HCT116 (cell line): ENCODE measurements at regions not wholly inside any gene's neighbourhood (a gene's known extent, or its start where the extent isn't known, plus 50 kb on each side); places are given as distances from the start of the nearest gene placed in this dataset.

ENCODE experiments used
- ATAC-seq: fragments of 200-7000 bp; cut with Tn5 transposase; 2 replicates; pipeline ENCODE4 v1.9.1; 2020; ENCODE audit warnings: mild to moderate bottlenecking, moderate library complexity
- BruUV-seq: library from RNA; stranded (reverse); fragments of 400-500 nt; replicated peaks from 2 replicates; lab custom pipeline; 2021; lab: Mats Ljungman, UMichigan
- CTCF ChIA-PET: fragments of 300-600 bp; sonication (Branson Sonifier 250); formaldehyde crosslinking; loops from one replicate; lab custom pipeline; 2021; ENCODE audit warnings: antibody characterized with exemption; lab: Charles Lee
- POLR2A ChIA-PET: fragments of 300-600, 350-600 bp; sonication (Branson Sonifier 250); formaldehyde crosslinking; loops from one replicate; lab custom pipeline; 2021; ENCODE audit warnings: antibody characterized with exemption; lab: Charles Lee
- RAD21 ChIA-PET, 2 experiments: fragments of 300-600 bp; sonication (Branson Sonifier 250); formaldehyde crosslinking; loops; one replicate each; lab custom pipeline; 2023; ENCODE audit warnings: low total read pairs in 2 of 2; ENCODE audit not compliant: uncharacterized antibody in 2 of 2, unreplicated experiment in 2 of 2, low non-redundant PET in 1 of 2; lab: Charles Lee
- DNase-seq: peaks from one replicate; pipeline ENCODE4 v3.0.0-alpha.2; 2010; ENCODE audit warnings: low read depth, low spot score
- H2AFZ ChIP-seq: fragments of 200-600 bp; shearing (Covaris generic), sonication (generic); 2 replicates; pipeline ENCODE4 v1.6.1; 2017; ENCODE audit warnings: low read depth, mixed run types, mixed read lengths, antibody characterized with exemption, low read length; ENCODE audit not compliant: poor library complexity, severe bottlenecking
- H3K27ac ChIP-seq: 2 replicates; pipeline ENCODE4 v1.5.1; 2012; ENCODE audit warnings: low read depth, low read length
- H3K27me3 ChIP-seq: fragments of 200-600 bp; sonication (generic); 2 replicates; pipeline ENCODE4 v1.6.1; 2016; ENCODE audit warnings: mixed run types, low read length, mixed read lengths; ENCODE audit not compliant: insufficient read depth
- H3K36me3 ChIP-seq, 2 experiments: fragments of 200-500 bp in 1 of 2; fragments of 200-600 bp in 1 of 2; sonication (Bioruptor generic) in 1 of 2; sonication (generic) in 1 of 2; 2 replicates each; pipeline versions ENCODE4 v1.5.1 to v1.6.1; 2014 to 2016; ENCODE audit warnings: low read length in 2 of 2, inconsistent platforms in 1 of 2, mixed read lengths in 1 of 2, mixed run types in 1 of 2; ENCODE audit not compliant: insufficient read depth in 2 of 2, control insufficient read depth in 1 of 2
- H3K4me1 ChIP-seq, 2 experiments: fragments of 200-600 bp in 1 of 2; sonication (generic) in 1 of 2; 2 replicates each; pipeline versions ENCODE4 v1.5.1 to v1.6.1; 2012 to 2017; ENCODE audit warnings: low read length in 2 of 2, inconsistent platforms in 1 of 2, mild to moderate bottlenecking in 1 of 2, mixed read lengths in 1 of 2, mixed run types in 1 of 2, moderate library complexity in 1 of 2; ENCODE audit not compliant: insufficient read depth in 2 of 2, control insufficient read depth in 1 of 2
- H3K4me2 ChIP-seq: fragments of 200-600 bp; sonication (generic); 2 replicates; pipeline ENCODE4 v1.6.1; 2017; ENCODE audit warnings: mixed run types, low read length, mixed read lengths
- H3K4me3 ChIP-seq, 2 experiments: fragments of 200-600 bp in 1 of 2; sonication (generic) in 1 of 2; replicated peaks in 1 of 2; 2 replicates each; pipeline ENCODE4 v1.5.1; 2011 to 2016; ENCODE audit warnings: low read length in 2 of 2, control low read depth in 1 of 2, low read depth in 1 of 2, mild to moderate bottlenecking in 1 of 2, mixed read lengths in 1 of 2, mixed run types in 1 of 2
- H3K79me2 ChIP-seq: fragments of 200-600 bp; sonication (generic); 2 replicates; pipeline ENCODE4 v1.6.1; 2017; ENCODE audit warnings: mild to moderate bottlenecking, mixed run types, low read length, moderate library complexity, mixed read lengths; ENCODE audit not compliant: insufficient read depth
- H3K9ac ChIP-seq: fragments of 200-600 bp; sonication (generic); 2 replicates; pipeline ENCODE4 v1.6.1; 2016; ENCODE audit warnings: low read length, mixed read lengths
- H3K9me2 ChIP-seq: fragments of 200-600 bp; sonication (generic), shearing (Covaris generic); 2 replicates; pipeline ENCODE4 v1.6.1; 2017; ENCODE audit warnings: mixed run types, mild to moderate bottlenecking, moderate library complexity; ENCODE audit not compliant: insufficient read depth
- H3K9me3 ChIP-seq, 2 experiments: fragments of 200-500 bp in 1 of 2; fragments of 200-600 bp in 1 of 2; sonication (Bioruptor generic) in 1 of 2; sonication (generic) in 1 of 2; 2 replicates each; pipeline ENCODE4 v1.6.1; 2014 to 2017; ENCODE audit warnings: low read length in 2 of 2, mixed read lengths in 2 of 2, inconsistent platforms in 1 of 2, low read depth in 1 of 2, mild to moderate bottlenecking in 1 of 2, mixed run types in 1 of 2, moderate library complexity in 1 of 2; ENCODE audit not compliant: control insufficient read depth in 1 of 2, insufficient read depth in 1 of 2
- H4K20me1 ChIP-seq: fragments of 200-600 bp; sonication (generic), shearing (Covaris generic); 2 replicates; pipeline ENCODE4 v1.6.1; 2017; ENCODE audit warnings: mixed run types, mild to moderate bottlenecking, moderate library complexity; ENCODE audit not compliant: insufficient read depth
- EGR1 ChIP-seq: IDR thresholded peaks from 2 replicates; pipeline ENCODE4 v1.6.1; 2012; ENCODE audit warnings: low read depth
- RAD21 ChIP-seq: IDR thresholded peaks from 2 replicates; pipeline ENCODE4 v1.6.1; 2012; ENCODE audit warnings: low read depth, mild to moderate bottlenecking
- ZNF274 ChIP-seq: fragments of 200-500 bp; sonication (Bioruptor generic); IDR thresholded peaks from 2 replicates; pipeline ENCODE4 v1.6.1; 2014; ENCODE audit warnings: mild to moderate bottlenecking, low read depth, low read length, inconsistent platforms
- intact Hi-C: fragments of 100-400 bp; cut with micrococcal nuclease; formaldehyde crosslinking; loops from 2 replicates; pipeline ENCODE4 v1.10.0; 2022
- TF ChIP-seq, protein P1 (sequence below), 3 experiments: fragments of 200-600 bp in 1 of 3; sonication (generic) in 1 of 3; IDR thresholded peaks in 2 of 3; conservative IDR thresholded peaks in 1 of 3; 2 replicates each; pipeline ENCODE4 v1.5.1; 2012 to 2017; ENCODE audit warnings: low read depth in 2 of 3, low read length in 2 of 3, antibody characterized with exemption in 1 of 3, borderline replicate concordance in 1 of 3, control low read depth in 1 of 3, mild to moderate bottlenecking in 1 of 3, mixed read lengths in 1 of 3, mixed run types in 1 of 3, moderate library complexity in 1 of 3; ENCODE audit not compliant: insufficient read depth in 1 of 3
- TF ChIP-seq, protein P2 (sequence below): IDR thresholded peaks from 2 replicates; pipeline ENCODE4 v1.6.1; 2012; ENCODE audit warnings: low read depth

DNA sequence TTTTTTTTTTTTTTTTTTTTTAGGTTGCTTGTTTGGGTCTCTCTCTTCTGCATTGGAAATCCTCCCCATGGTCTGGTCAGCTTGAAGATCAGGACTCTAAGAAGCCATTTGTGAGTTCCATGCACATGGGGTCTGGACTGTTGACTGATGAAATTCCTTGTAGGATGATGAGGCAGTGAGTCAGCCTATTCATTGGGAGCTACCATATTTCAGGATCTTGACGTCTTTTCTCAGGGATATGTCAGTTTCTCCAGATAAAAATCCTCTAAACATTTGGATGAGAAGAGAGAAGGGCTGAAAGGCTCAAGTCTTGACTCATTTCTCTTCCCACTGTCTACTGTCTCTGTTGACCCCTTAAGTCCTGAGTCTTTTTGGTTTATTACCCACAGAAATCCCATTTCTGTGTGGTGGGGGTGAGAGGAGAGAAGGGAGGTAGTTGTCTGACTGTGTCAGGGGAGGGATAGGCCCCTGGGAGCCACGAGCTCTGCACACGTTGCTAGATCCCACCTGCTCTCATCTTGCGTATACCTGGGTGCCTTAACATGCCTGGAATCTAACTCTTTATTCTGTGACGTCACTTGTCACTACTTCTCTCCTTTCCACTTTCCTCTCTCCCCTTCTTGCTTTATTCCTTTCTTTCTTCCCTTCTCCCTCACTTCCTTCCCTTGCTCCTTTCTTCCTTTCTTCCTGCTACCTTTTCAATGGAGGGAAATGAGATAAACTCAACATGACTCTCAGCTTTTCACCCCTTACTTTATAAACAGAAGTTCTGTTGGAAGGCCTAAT is 333.1 kb upstream of the XYLT1 start:
- no peak for TF ChIP-seq EGR1
- TF ChIP-seq RAD21 = no peak
- TF ChIP-seq ZNF274 = no peak
- TF ChIP-seq, protein P1, sequence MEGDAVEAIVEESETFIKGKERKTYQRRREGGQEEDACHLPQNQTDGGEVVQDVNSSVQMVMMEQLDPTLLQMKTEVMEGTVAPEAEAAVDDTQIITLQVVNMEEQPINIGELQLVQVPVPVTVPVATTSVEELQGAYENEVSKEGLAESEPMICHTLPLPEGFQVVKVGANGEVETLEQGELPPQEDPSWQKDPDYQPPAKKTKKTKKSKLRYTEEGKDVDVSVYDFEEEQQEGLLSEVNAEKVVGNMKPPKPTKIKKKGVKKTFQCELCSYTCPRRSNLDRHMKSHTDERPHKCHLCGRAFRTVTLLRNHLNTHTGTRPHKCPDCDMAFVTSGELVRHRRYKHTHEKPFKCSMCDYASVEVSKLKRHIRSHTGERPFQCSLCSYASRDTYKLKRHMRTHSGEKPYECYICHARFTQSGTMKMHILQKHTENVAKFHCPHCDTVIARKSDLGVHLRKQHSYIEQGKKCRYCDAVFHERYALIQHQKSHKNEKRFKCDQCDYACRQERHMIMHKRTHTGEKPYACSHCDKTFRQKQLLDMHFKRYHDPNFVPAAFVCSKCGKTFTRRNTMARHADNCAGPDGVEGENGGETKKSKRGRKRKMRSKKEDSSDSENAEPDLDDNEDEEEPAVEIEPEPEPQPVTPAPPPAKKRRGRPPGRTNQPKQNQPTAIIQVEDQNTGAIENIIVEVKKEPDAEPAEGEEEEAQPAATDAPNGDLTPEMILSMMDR (IDR thresholded peaks at IDR 0.05 in 2 of 3, conservative IDR thresholded peaks at IDR 0.05 in 1 of 3; ENCODE audit: borderline replicate concordance in 1 of 3, insufficient read depth in 1 of 3, low read depth in 2 of 3, low read length in 2 of 3) = no peak
- TF ChIP-seq, protein P2, sequence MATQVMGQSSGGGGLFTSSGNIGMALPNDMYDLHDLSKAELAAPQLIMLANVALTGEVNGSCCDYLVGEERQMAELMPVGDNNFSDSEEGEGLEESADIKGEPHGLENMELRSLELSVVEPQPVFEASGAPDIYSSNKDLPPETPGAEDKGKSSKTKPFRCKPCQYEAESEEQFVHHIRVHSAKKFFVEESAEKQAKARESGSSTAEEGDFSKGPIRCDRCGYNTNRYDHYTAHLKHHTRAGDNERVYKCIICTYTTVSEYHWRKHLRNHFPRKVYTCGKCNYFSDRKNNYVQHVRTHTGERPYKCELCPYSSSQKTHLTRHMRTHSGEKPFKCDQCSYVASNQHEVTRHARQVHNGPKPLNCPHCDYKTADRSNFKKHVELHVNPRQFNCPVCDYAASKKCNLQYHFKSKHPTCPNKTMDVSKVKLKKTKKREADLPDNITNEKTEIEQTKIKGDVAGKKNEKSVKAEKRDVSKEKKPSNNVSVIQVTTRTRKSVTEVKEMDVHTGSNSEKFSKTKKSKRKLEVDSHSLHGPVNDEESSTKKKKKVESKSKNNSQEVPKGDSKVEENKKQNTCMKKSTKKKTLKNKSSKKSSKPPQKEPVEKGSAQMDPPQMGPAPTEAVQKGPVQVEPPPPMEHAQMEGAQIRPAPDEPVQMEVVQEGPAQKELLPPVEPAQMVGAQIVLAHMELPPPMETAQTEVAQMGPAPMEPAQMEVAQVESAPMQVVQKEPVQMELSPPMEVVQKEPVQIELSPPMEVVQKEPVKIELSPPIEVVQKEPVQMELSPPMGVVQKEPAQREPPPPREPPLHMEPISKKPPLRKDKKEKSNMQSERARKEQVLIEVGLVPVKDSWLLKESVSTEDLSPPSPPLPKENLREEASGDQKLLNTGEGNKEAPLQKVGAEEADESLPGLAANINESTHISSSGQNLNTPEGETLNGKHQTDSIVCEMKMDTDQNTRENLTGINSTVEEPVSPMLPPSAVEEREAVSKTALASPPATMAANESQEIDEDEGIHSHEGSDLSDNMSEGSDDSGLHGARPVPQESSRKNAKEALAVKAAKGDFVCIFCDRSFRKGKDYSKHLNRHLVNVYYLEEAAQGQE = no peak
- H3K4me3 ChIP-seq = no peak overlapping the region
- H4K20me1 ChIP-seq = no peaks in the 10 kb centered on the region
- ChIA-PET POLR2A (no interaction called here), RAD21 (no interaction called here), CTCF (no interaction called here)
- H3K27me3 ChIP-seq = peaks cover 22% of the 10 kb centered on the region; the same call in 1 of the 2 replicates
- no peaks in the 10 kb centered on the region for H3K4me1 ChIP-seq
- H3K27ac ChIP-seq = no peak overlapping the region
- H3K36me3 ChIP-seq = no peaks in the 10 kb centered on the region
- no peaks in the 10 kb centered on the region for H3K9me2 ChIP-seq
- no peaks in the 10 kb centered on the region for H3K79me2 ChIP-seq
- BruUV-seq = no TSS peak
- DNase-seq (no peak), ATAC-seq (no peak)
- H2AFZ ChIP-seq = no peak overlapping the region
- no peak overlapping the region for H3K4me2 ChIP-seq
- H3K9me3 ChIP-seq = no peaks in the 10 kb centered on the region
- intact Hi-C loops = no loop called here
- no peak overlapping the region for H3K9ac ChIP-seq
